ENCODE measurements at regions not wholly inside any gene's neighbourhood (a gene's known extent, or its start where the extent isn't known, plus 50 kb on each side); places are given as distances from the start of the nearest gene placed in this dataset.

- ATAC-seq (no peak), DNase-seq (ENCODE audit: low read depth, low spot score) (no peak)
- H3K9me3 ChIP-seq (ENCODE audit: control insufficient read depth, insufficient read depth, low read depth, low read length), result no peaks in the 10 kb centered on the region
- H3K4me3 ChIP-seq (ENCODE audit: low read depth in 2 of 2, low read length in 2 of 2), result no peak overlapping the region
- no peaks in the 10 kb centered on the region for H3K27me3 ChIP-seq (ENCODE audit: control insufficient read depth, insufficient read depth, low read length)
- POLR2A ChIA-PET, result no interaction called here
- no peaks in the 10 kb centered on the region for H3K4me1 ChIP-seq (ENCODE audit: control insufficient read depth, insufficient read depth, low read length)
- intact Hi-C loops (cut with micrococcal nuclease; ENCODE audit: unreplicated experiment) (no loop called here), in situ Hi-C loops (cut with HindIII; ENCODE audit: low pct_unique_long_range_greater_than_20kb, low sequenced_read_pairs) (no loop called here)
- BruUV-seq (replicated peaks), result no TSS peak
- TF ChIP-seq REST (IDR thresholded peaks at IDR 0.05; ENCODE audit: insufficient read depth in 1 of 2, low read depth in 2 of 2, low read length in 1 of 2) (no peak), SIN3A (IDR thresholded peaks at IDR 0.05; ENCODE audit: borderline replicate concordance, insufficient read depth, low read depth, low read length) (no peak), POLR2AphosphoS5 (IDR thresholded peaks at IDR 0.05; ENCODE audit: low read depth, low read length) (no peak), TCF7L2 (IDR thresholded peaks at IDR 0.05; ENCODE audit: low read depth, low read length) (no peak), CTCF (IDR thresholded peaks at IDR 0.05) (no peak)
- no peak overlapping the region for H3K27ac ChIP-seq (ENCODE audit: low read length)
- H3K36me3 ChIP-seq (ENCODE audit: control insufficient read depth, insufficient read depth, low read length), result no peaks in the 10 kb centered on the region
- CTCF ChIA-PET, result no interaction called here
Measured at GRCh38 chr5:87190687-87191086, 77.0 kb upstream of the RASA1 start.

- in situ Hi-C loops (cut with HindIII; ENCODE audit: low pct_unique_long_range_greater_than_20kb, low sequenced_read_pairs) (no loop called here), intact Hi-C loops (cut with micrococcal nuclease; ENCODE audit: unreplicated experiment) (no loop called here)
- Histone ChIP-seq H3K9me3 (ENCODE audit: control insufficient read depth, insufficient read depth, low read depth, low read length) (no peaks in the 10 kb centered on the region), H3K36me3 (ENCODE audit: control insufficient read depth, insufficient read depth, low read length) (no peaks in the 10 kb centered on the region), H3K4me3 (ENCODE audit: low read depth in 2 of 2, low read length in 2 of 2) (no peak overlapping the region), H3K4me1 (ENCODE audit: control insufficient read depth, insufficient read depth, low read length) (no peaks in the 10 kb centered on the region), H3K27me3 (ENCODE audit: control insufficient read depth, insufficient read depth, low read length) (no peaks in the 10 kb centered on the region), H3K27ac (ENCODE audit: low read length) (no peak overlapping the region)
- no TSS peak for BruUV-seq (replicated peaks)
- ATAC-seq, result no peak
- no peak for TF ChIP-seq CTCF (IDR thresholded peaks at IDR 0.05)
- no peak for TF ChIP-seq POLR2AphosphoS5 (IDR thresholded peaks at IDR 0.05; ENCODE audit: low read depth, low read length)
- no peak for TF ChIP-seq SIN3A (IDR thresholded peaks at IDR 0.05; ENCODE audit: borderline replicate concordance, insufficient read depth, low read depth, low read length)
- TF ChIP-seq REST (IDR thresholded peaks at IDR 0.05; ENCODE audit: insufficient read depth in 1 of 2, low read depth in 2 of 2, low read length in 1 of 2), result no peak
- no peak for TF ChIP-seq TCF7L2 (IDR thresholded peaks at IDR 0.05; ENCODE audit: low read depth, low read length)
- ChIA-PET POLR2A (no interaction called here), CTCF (no interaction called here)
- no peak for DNase-seq (ENCODE audit: low read depth, low spot score)
Measured at GRCh38 chr5:87191645-87192044, 76.0 kb upstream of the RASA1 start.
